HepG2 (cell line): ENCODE measurements at regions not wholly inside any gene's neighbourhood (a gene's known extent, or its start where the extent isn't known, plus 50 kb on each side); places are given as distances from the start of the nearest gene placed in this dataset.

ENCODE experiments used
- ESRRA ChIP-seq: sonication (generic); formaldehyde crosslinking; IDR thresholded peaks from 2 replicates; pipeline ENCODE4 v1.5.1; 2020; ENCODE audit warnings: mild to moderate bottlenecking, low read depth, missing genetic modification reagents
- FLYWCH1 ChIP-seq: sonication (generic); formaldehyde crosslinking; IDR thresholded peaks from 2 replicates; pipeline ENCODE4 v1.8.1; 2023; ENCODE audit warnings: mild to moderate bottlenecking, missing genetic modification reagents
- FOXK2 ChIP-seq: fragments of 450-650 bp; IDR thresholded peaks from 2 replicates; pipeline ENCODE4 v1.6.1; 2016
- HHEX ChIP-seq: IDR thresholded peaks from 2 replicates; pipeline ENCODE4 v1.6.1; 2016; ENCODE audit warnings: control low read depth
- JUN ChIP-seq: sonication (generic); formaldehyde crosslinking; IDR thresholded peaks from 2 replicates; pipeline ENCODE4 v1.4.0; 2020; ENCODE audit warnings: mild to moderate bottlenecking, missing genetic modification reagents
- NCOR1 ChIP-seq: fragments of 200-600 bp; sonication (generic); IDR thresholded peaks from 2 replicates; pipeline ENCODE4 v1.7.0; 2017; ENCODE audit warnings: antibody characterized with exemption, low read length, borderline replicate concordance
- POLR2G ChIP-seq: fragments of 200-400 bp; formaldehyde crosslinking; IDR thresholded peaks from 2 replicates; pipeline ENCODE4 v1.6.1; 2018; ENCODE audit warnings: mild to moderate bottlenecking, low read depth, low read length, moderate library complexity
- SOX13 ChIP-seq, 3 experiments: fragments of 450-650 bp in 1 of 3; sonication (generic) in 1 of 3; formaldehyde crosslinking in 1 of 3; IDR thresholded peaks in 2 of 3; conservative IDR thresholded peaks in 1 of 3; 2 replicates each; pipeline versions ENCODE4 v1.5.0 to v1.6.1; 2016 to 2020; ENCODE audit warnings: antibody characterized with exemption in 1 of 3, mild to moderate bottlenecking in 1 of 3, missing compliant biosample characterization in 1 of 3, missing genetic modification reagents in 1 of 3, moderate library complexity in 1 of 3
- TARDBP ChIP-seq: sonication (generic); formaldehyde crosslinking; IDR thresholded peaks from 2 replicates; pipeline ENCODE4 v1.8.0; 2022; ENCODE audit warnings: mild to moderate bottlenecking, missing genetic modification reagents
- THAP8 ChIP-seq: sonication (generic); formaldehyde crosslinking; IDR thresholded peaks from 2 replicates; pipeline ENCODE4 v1.5.1; 2020; ENCODE audit warnings: missing genetic modification reagents, mild to moderate bottlenecking, borderline replicate concordance
- ZNF124 ChIP-seq: sonication (generic); formaldehyde crosslinking; IDR thresholded peaks from 2 replicates; pipeline ENCODE4 v1.4.0; 2020; ENCODE audit warnings: missing genetic modification reagents
- ZNF160 ChIP-seq: sonication (generic); formaldehyde crosslinking; IDR thresholded peaks from 2 replicates; pipeline ENCODE4 v1.8.0; 2022; ENCODE audit warnings: mild to moderate bottlenecking, inconsistent platforms, missing genetic modification reagents
- ZNF234 ChIP-seq: sonication (generic); formaldehyde crosslinking; conservative IDR thresholded peaks from 2 replicates; pipeline ENCODE4 v1.5.1; 2020; ENCODE audit warnings: mild to moderate bottlenecking, missing genetic modification reagents
- ZNF260 ChIP-seq: sonication (generic); formaldehyde crosslinking; IDR thresholded peaks from 2 replicates; pipeline ENCODE4 v1.4.0; 2020; ENCODE audit warnings: missing genetic modification reagents, low read depth, mild to moderate bottlenecking, borderline replicate concordance
- ZNF362 ChIP-seq: sonication (generic); formaldehyde crosslinking; IDR thresholded peaks from 2 replicates; pipeline ENCODE4 v1.4.0; 2020; ENCODE audit warnings: missing genetic modification reagents, mild to moderate bottlenecking, borderline replicate concordance
- ZNF563 ChIP-seq: sonication (generic); formaldehyde crosslinking; IDR thresholded peaks from 2 replicates; pipeline ENCODE4 v1.8.0; 2022; ENCODE audit warnings: mild to moderate bottlenecking, moderate library complexity, missing genetic modification reagents
- ZNF775 ChIP-seq: sonication (generic); formaldehyde crosslinking; IDR thresholded peaks from 2 replicates; pipeline ENCODE4 v1.4.0; 2020; ENCODE audit warnings: missing genetic modification reagents, mild to moderate bottlenecking, moderate library complexity, borderline replicate concordance
- ZNF839 ChIP-seq: sonication (generic); formaldehyde crosslinking; IDR thresholded peaks from 2 replicates; pipeline ENCODE4 v1.4.0; 2020; ENCODE audit warnings: missing genetic modification reagents, mild to moderate bottlenecking, borderline replicate concordance
- ZSCAN9 ChIP-seq: IDR thresholded peaks from 2 replicates; pipeline ENCODE4 v1.6.1; 2016; ENCODE audit warnings: borderline replicate concordance
- TF ChIP-seq, protein P1 (sequence below): sonication (generic); formaldehyde crosslinking; IDR thresholded peaks from 2 replicates; pipeline ENCODE4 v1.4.0; 2020; ENCODE audit warnings: missing genetic modification reagents, borderline replicate concordance
- TF ChIP-seq, protein P2 (sequence below): sonication (generic); formaldehyde crosslinking; IDR thresholded peaks from 2 replicates; pipeline ENCODE4 v1.4.0; 2020; ENCODE audit warnings: missing genetic modification reagents, borderline replicate concordance

- TF ChIP-seq, protein P1, sequence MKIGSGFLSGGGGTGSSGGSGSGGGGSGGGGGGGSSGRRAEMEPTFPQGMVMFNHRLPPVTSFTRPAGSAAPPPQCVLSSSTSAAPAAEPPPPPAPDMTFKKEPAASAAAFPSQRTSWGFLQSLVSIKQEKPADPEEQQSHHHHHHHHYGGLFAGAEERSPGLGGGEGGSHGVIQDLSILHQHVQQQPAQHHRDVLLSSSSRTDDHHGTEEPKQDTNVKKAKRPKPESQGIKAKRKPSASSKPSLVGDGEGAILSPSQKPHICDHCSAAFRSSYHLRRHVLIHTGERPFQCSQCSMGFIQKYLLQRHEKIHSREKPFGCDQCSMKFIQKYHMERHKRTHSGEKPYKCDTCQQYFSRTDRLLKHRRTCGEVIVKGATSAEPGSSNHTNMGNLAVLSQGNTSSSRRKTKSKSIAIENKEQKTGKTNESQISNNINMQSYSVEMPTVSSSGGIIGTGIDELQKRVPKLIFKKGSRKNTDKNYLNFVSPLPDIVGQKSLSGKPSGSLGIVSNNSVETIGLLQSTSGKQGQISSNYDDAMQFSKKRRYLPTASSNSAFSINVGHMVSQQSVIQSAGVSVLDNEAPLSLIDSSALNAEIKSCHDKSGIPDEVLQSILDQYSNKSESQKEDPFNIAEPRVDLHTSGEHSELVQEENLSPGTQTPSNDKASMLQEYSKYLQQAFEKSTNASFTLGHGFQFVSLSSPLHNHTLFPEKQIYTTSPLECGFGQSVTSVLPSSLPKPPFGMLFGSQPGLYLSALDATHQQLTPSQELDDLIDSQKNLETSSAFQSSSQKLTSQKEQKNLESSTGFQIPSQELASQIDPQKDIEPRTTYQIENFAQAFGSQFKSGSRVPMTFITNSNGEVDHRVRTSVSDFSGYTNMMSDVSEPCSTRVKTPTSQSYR (CRISPR knock-in tag): no peak
- TF ChIP-seq JUN (CRISPR knock-in tag) (peak; percentile 44), ZNF124 (CRISPR knock-in tag) (no peak), THAP8 (CRISPR knock-in tag) (no peak), ZNF563 (CRISPR knock-in tag) (no peak), FOXK2 (no peak), ZNF839 (CRISPR knock-in tag) (no peak), ZSCAN9 (CRISPR knock-in tag) (no peak), SOX13 (IDR thresholded peaks at IDR 0.05) (peak; percentile 45; the same call in 1 of the 2 replicates), SOX13 (CRISPR knock-in tag; conservative IDR thresholded peaks at IDR 0.05 in 1 of 2, IDR thresholded peaks at IDR 0.05 in 1 of 2) (peak in 1 of 2 experiments; percentile 73; a peak in 2 of 4 replicates), ZNF160 (CRISPR knock-in tag) (no peak), POLR2G (no peak), ZNF260 (no peak), TARDBP (CRISPR knock-in tag) (peak; percentile 66; the same call in 1 of the 2 replicates), ZNF362 (CRISPR knock-in tag) (0 out of 2 replicates have a peak, but pooled peaks have one; percentile 13), NCOR1 (peak; percentile 45; the same call in 1 of the 2 replicates), ESRRA (CRISPR knock-in tag) (no peak), ZNF775 (CRISPR knock-in tag) (no peak), HHEX (no peak), ZNF234 (CRISPR knock-in tag) (no peak), FLYWCH1 (CRISPR knock-in tag) (no peak)
- TF ChIP-seq, protein P2, sequence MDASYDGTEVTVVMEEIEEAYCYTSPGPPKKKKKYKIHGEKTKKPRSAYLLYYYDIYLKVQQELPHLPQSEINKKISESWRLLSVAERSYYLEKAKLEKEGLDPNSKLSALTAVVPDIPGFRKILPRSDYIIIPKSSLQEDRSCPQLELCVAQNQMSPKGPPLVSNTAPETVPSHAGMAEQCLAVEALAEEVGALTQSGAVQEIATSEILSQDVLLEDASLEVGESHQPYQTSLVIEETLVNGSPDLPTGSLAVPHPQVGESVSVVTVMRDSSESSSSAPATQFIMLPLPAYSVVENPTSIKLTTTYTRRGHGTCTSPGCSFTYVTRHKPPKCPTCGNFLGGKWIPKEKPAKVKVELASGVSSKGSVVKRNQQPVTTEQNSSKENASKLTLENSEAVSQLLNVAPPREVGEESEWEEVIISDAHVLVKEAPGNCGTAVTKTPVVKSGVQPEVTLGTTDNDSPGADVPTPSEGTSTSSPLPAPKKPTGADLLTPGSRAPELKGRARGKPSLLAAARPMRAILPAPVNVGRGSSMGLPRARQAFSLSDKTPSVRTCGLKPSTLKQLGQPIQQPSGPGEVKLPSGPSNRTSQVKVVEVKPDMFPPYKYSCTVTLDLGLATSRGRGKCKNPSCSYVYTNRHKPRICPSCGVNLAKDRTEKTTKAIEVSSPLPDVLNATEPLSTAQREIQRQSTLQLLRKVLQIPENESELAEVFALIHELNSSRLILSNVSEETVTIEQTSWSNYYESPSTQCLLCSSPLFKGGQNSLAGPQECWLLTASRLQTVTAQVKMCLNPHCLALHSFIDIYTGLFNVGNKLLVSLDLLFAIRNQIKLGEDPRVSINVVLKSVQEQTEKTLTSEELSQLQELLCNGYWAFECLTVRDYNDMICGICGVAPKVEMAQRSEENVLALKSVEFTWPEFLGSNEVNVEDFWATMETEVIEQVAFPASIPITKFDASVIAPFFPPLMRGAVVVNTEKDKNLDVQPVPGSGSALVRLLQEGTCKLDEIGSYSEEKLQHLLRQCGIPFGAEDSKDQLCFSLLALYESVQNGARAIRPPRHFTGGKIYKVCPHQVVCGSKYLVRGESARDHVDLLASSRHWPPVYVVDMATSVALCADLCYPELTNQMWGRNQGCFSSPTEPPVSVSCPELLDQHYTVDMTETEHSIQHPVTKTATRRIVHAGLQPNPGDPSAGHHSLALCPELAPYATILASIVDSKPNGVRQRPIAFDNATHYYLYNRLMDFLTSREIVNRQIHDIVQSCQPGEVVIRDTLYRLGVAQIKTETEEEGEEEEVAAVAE (CRISPR knock-in tag): no peak
These were observed 58.2 kb upstream of the FTH1 start (continued) for GRCh38 chr11:62025487-62026105.
